OCI-LY3 (cell line): ENCODE measurements at regions not wholly inside any gene's neighbourhood (a gene's known extent, or its start where the extent isn't known, plus 50 kb on each side); places are given as distances from the start of the nearest gene placed in this dataset.

Source experiments
- H2AFZ ChIP-seq: fragments of 200-600, 300-600 bp; shearing (Covaris generic); 2 replicates; pipeline ENCODE4 v1.6.0; 2014; ENCODE audit warnings: antibody characterized with exemption, low read depth, low read length
- H3K27ac ChIP-seq: fragments of 200-600, 300-600 bp; sonication (generic); 2 replicates; pipeline ENCODE4 v1.5.1; 2014; ENCODE audit warnings: mild to moderate bottlenecking, low read length, moderate library complexity, mixed read lengths
- H3K27me3 ChIP-seq: fragments of 200-600, 300-600 bp; sonication (generic); 2 replicates; pipeline ENCODE4 v1.6.1; 2014; ENCODE audit warnings: low read depth, low read length, mixed read lengths
- H3K36me3 ChIP-seq: fragments of 200-600, 300-600 bp; sonication (generic); replicated peaks from 2 replicates; pipeline ENCODE3; 2014; ENCODE audit warnings: low read depth, low read length, mixed read lengths
- H3K4me1 ChIP-seq: fragments of 300-600, 200-600 bp; sonication (generic); 2 replicates; pipeline ENCODE4 v1.6.1; 2014; ENCODE audit warnings: low read length, mixed read lengths
- H3K4me2 ChIP-seq: fragments of 200-600, 300-600 bp; sonication (generic); 2 replicates; pipeline ENCODE4 v1.6.1; 2014; ENCODE audit warnings: low read length, mixed read lengths
- H3K4me3 ChIP-seq: fragments of 300-600, 200-600 bp; sonication (generic); 2 replicates; pipeline ENCODE4 v1.5.1; 2014; ENCODE audit warnings: antibody characterized with exemption, mild to moderate bottlenecking, low read length, moderate library complexity
- H3K79me2 ChIP-seq: fragments of 300-600, 200-600 bp; shearing (Covaris generic); 2 replicates; pipeline ENCODE4 v1.6.1; 2014; ENCODE audit warnings: mild to moderate bottlenecking, low read length, mixed read lengths
- H3K9ac ChIP-seq: fragments of 300-600, 200-600 bp; shearing (Covaris generic); 2 replicates; pipeline ENCODE4 v1.6.0; 2014; ENCODE audit warnings: mild to moderate bottlenecking, low read length, moderate library complexity
- H3K9me3 ChIP-seq: fragments of 200-600, 300-600 bp; shearing (Covaris generic); 2 replicates; pipeline ENCODE4 v1.6.1; 2014; ENCODE audit warnings: low read length, mixed read lengths; ENCODE audit not compliant: insufficient read depth
- H4K20me1 ChIP-seq: fragments of 200-600, 300-600 bp; sonication (generic); 2 replicates; pipeline ENCODE4 v1.6.1; 2016; ENCODE audit warnings: low read length, mixed read lengths; ENCODE audit not compliant: insufficient read depth
- EZH2phosphoT487 ChIP-seq: fragments of 200-600 bp; shearing (Covaris generic); IDR thresholded peaks from 2 replicates; pipeline ENCODE4 v1.6.1; 2018; ENCODE audit warnings: antibody characterized with exemption, mixed run types, low read depth
- TF ChIP-seq, protein P1 (sequence below): fragments of 200-600, 300-600 bp; sonication (generic); IDR thresholded peaks from 2 replicates; pipeline ENCODE4 v1.5.1; 2014; ENCODE audit warnings: antibody characterized with exemption, low read length, low read depth

DNA sequence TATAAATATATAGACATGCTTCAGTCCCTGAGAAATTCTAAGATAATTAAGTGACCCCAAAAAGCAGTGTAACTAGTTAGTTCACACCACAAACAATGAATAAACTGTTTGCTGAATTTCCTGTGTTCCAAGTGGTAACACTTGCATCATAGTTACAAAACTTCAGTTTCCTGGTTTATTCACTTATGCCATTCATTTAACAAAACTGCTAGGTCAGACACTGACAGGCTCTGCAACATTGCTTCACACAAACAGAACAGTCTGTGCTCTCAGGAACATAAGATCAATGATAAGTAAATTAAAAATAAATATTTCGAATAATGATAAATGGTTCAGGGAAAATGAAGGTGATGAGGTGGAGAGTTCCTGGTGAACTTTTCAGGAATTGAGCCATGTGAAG, 133.3 kb upstream of the NAMPT start:
- peaks cover 18% of the 10 kb centered on the region; the same call in 1 of the 2 replicates for H3K9me3 ChIP-seq
- H3K9ac ChIP-seq = no peak overlapping the region
- H3K36me3 ChIP-seq = peaks cover 6% of the 10 kb centered on the region
- no peak overlapping the region for H3K4me2 ChIP-seq
- no peaks in the 10 kb centered on the region for H4K20me1 ChIP-seq
- no peaks in the 10 kb centered on the region for H3K27me3 ChIP-seq
- TF ChIP-seq EZH2phosphoT487 = no peak
- TF ChIP-seq, protein P1, sequence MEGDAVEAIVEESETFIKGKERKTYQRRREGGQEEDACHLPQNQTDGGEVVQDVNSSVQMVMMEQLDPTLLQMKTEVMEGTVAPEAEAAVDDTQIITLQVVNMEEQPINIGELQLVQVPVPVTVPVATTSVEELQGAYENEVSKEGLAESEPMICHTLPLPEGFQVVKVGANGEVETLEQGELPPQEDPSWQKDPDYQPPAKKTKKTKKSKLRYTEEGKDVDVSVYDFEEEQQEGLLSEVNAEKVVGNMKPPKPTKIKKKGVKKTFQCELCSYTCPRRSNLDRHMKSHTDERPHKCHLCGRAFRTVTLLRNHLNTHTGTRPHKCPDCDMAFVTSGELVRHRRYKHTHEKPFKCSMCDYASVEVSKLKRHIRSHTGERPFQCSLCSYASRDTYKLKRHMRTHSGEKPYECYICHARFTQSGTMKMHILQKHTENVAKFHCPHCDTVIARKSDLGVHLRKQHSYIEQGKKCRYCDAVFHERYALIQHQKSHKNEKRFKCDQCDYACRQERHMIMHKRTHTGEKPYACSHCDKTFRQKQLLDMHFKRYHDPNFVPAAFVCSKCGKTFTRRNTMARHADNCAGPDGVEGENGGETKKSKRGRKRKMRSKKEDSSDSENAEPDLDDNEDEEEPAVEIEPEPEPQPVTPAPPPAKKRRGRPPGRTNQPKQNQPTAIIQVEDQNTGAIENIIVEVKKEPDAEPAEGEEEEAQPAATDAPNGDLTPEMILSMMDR = no peak
- no peak overlapping the region for H3K4me3 ChIP-seq
- H2AFZ ChIP-seq = no peak overlapping the region
- no peaks in the 10 kb centered on the region for H3K79me2 ChIP-seq
- peaks cover 26% of the 10 kb centered on the region for H3K4me1 ChIP-seq
- no peak overlapping the region for H3K27ac ChIP-seq

GRCh38 chr7:106417273-106417902, 132.6 kb upstream of the NAMPT start:
- peaks cover 19% of the 10 kb centered on the region for H3K4me1 ChIP-seq
- no peak for TF ChIP-seq EZH2phosphoT487
- TF ChIP-seq, protein P1 = no peak
- H3K4me3 ChIP-seq = no peak overlapping the region
- H3K9me3 ChIP-seq = peaks cover 18% of the 10 kb centered on the region; the same call in 1 of the 2 replicates
- no peaks in the 10 kb centered on the region for H3K27me3 ChIP-seq
- H3K4me2 ChIP-seq = no peak overlapping the region
- H3K79me2 ChIP-seq = no peaks in the 10 kb centered on the region
- H3K9ac ChIP-seq = no peak overlapping the region
- no peak overlapping the region for H2AFZ ChIP-seq
- H4K20me1 ChIP-seq = no peaks in the 10 kb centered on the region
- H3K27ac ChIP-seq = no peak overlapping the region
- H3K36me3 ChIP-seq = peaks cover 6% of the 10 kb centered on the region

DNA sequence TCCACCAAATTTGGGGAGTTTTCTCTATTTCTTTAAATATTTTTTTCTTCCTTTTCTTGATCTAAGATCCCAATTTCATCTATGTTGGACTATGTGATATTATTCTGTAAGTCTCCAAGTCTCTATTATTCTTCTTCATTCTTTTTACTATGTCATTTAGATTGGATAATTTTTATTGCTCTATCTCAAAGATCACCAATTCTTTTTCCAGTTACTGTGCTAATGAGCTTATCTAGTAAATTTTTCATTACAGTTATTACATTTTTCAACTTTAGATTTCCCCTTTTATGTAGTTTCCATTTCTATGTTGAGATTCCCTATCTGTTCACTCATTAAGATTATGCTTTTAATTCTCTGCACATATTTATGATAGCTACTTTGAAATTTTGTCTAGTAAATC, 131.6 kb upstream of the NAMPT start:
- Histone ChIP-seq H3K79me2 (no peaks in the 10 kb centered on the region), H4K20me1 (no peaks in the 10 kb centered on the region), H3K4me2 (no peak overlapping the region), H3K4me1 (peaks cover 10% of the 10 kb centered on the region), H3K36me3 (peaks cover 6% of the 10 kb centered on the region), H3K4me3 (no peak overlapping the region), H3K27ac (no peak overlapping the region), H3K9me3 (peaks cover 18% of the 10 kb centered on the region; the same call in 1 of the 2 replicates), H3K27me3 (no peaks in the 10 kb centered on the region), H3K9ac (no peak overlapping the region), H2AFZ (no peak overlapping the region)
- TF ChIP-seq EZH2phosphoT487 = no peak
- TF ChIP-seq, protein P1 = no peak

GRCh38 chr7:106415433-106415832, 130.7 kb upstream of the NAMPT start:
- TF ChIP-seq, protein P1 = no peak
- TF ChIP-seq EZH2phosphoT487 = no peak
- Histone ChIP-seq H3K4me3 (no peak overlapping the region), H2AFZ (no peak overlapping the region), H3K27me3 (no peaks in the 10 kb centered on the region), H3K9ac (no peak overlapping the region), H3K79me2 (no peaks in the 10 kb centered on the region), H3K36me3 (peaks cover 6% of the 10 kb centered on the region), H3K4me1 (no peaks in the 10 kb centered on the region; the same call in 1 of the 2 replicates), H3K27ac (no peak overlapping the region), H3K9me3 (peaks cover 18% of the 10 kb centered on the region; the same call in 1 of the 2 replicates), H3K4me2 (no peak overlapping the region), H4K20me1 (no peaks in the 10 kb centered on the region)
